ENCODE measurements at regions not wholly inside any gene's neighbourhood (a gene's known extent, or its start where the extent isn't known, plus 50 kb on each side); places are given as distances from the start of the nearest gene placed in this dataset.

DNA sequence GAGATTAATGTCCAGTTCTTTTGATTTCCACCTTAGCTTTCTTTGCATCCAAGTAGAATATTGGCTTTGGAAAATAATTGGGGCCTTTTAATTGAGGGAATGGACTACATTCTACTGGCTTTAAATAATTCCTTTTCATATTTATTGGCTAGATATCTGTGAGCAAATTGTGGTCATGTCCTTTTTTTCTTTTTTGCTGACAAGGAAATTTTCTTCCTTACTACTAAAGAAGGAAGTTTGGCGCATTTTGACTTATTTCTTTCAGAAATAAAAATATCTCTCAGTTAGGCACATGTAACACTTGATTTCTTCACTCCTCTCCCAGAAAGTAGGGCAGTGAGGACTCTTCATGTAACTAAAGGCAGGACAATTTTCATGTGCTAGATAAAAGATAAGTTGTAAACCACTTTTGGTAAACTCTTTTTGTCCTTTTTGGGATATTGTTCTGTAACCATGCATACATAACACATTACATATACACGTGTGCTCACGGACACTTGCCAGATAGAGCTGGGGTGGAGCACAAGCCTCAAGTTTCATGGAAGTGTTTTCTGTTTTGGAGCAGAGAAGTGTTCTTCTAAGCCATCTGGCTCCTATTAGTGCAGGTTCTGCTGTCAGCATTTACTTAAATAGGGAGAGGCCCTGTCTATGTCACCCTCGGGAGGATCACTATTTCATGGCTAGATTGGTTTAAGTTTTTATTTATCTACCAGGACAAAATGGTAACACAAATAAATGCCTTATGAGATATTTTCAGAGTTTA is 85.1 kb upstream of the LRIG3 start:
- TF ChIP-seq, protein P1, sequence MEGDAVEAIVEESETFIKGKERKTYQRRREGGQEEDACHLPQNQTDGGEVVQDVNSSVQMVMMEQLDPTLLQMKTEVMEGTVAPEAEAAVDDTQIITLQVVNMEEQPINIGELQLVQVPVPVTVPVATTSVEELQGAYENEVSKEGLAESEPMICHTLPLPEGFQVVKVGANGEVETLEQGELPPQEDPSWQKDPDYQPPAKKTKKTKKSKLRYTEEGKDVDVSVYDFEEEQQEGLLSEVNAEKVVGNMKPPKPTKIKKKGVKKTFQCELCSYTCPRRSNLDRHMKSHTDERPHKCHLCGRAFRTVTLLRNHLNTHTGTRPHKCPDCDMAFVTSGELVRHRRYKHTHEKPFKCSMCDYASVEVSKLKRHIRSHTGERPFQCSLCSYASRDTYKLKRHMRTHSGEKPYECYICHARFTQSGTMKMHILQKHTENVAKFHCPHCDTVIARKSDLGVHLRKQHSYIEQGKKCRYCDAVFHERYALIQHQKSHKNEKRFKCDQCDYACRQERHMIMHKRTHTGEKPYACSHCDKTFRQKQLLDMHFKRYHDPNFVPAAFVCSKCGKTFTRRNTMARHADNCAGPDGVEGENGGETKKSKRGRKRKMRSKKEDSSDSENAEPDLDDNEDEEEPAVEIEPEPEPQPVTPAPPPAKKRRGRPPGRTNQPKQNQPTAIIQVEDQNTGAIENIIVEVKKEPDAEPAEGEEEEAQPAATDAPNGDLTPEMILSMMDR (IDR thresholded peaks at IDR 0.05): no peak
- TF ChIP-seq, protein P2, sequence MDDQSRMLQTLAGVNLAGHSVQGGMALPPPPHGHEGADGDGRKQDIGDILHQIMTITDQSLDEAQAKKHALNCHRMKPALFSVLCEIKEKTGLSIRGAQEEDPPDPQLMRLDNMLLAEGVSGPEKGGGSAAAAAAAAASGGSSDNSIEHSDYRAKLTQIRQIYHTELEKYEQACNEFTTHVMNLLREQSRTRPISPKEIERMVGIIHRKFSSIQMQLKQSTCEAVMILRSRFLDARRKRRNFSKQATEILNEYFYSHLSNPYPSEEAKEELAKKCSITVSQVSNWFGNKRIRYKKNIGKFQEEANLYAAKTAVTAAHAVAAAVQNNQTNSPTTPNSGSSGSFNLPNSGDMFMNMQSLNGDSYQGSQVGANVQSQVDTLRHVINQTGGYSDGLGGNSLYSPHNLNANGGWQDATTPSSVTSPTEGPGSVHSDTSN (IDR thresholded peaks at IDR 0.05): no peak
- no peak for TF ChIP-seq EP300 (IDR thresholded peaks at IDR 0.05)
- peak; percentile 90 for TF ChIP-seq MAFK (IDR thresholded peaks at IDR 0.05; ENCODE audit: partially characterized antibody)
- TF ChIP-seq, protein P3, sequence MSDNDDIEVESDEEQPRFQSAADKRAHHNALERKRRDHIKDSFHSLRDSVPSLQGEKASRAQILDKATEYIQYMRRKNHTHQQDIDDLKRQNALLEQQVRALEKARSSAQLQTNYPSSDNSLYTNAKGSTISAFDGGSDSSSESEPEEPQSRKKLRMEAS (IDR thresholded peaks at IDR 0.05): no peak
- TF ChIP-seq MAZ (IDR thresholded peaks at IDR 0.05; ENCODE audit: borderline replicate concordance, low read depth, low read length): no peak

Measured in A549 (cell line).